ENCODE measurements at regions not wholly inside any gene's neighbourhood (a gene's known extent, or its start where the extent isn't known, plus 50 kb on each side); places are given as distances from the start of the nearest gene placed in this dataset.

GRCh38 chr10:130341356-130341755 is 205.2 kb downstream of the GLRX3 start:
- ATAC-seq (ENCODE audit: low read depth) (no peak), DNase-seq (no peak)
- BruUV-seq (replicated peaks) = no TSS peak
- TF ChIP-seq POLR2A (IDR thresholded peaks at IDR 0.05; ENCODE audit: low read depth, low read length) (no peak), RFX5 (IDR thresholded peaks at IDR 0.05; ENCODE audit: low read depth, low read length) (no peak), CHD1 (IDR thresholded peaks at IDR 0.05; ENCODE audit: low read depth, low read length) (no peak), MXI1 (IDR thresholded peaks at IDR 0.05; ENCODE audit: borderline replicate concordance, low read depth, low read length) (no peak), BHLHE40 (IDR thresholded peaks at IDR 0.05; ENCODE audit: low read depth, low read length) (no peak)
- Histone ChIP-seq H2BK120ac (ENCODE audit: low read depth, low read length) (no peak overlapping the region), H3K9me1 (ENCODE audit: insufficient read depth, low read length) (no peaks in the 10 kb centered on the region), H3K18ac (ENCODE audit: low read depth, low read length) (no peak overlapping the region), H4K20me1 (ENCODE audit: insufficient read depth, low read length) (no peaks in the 10 kb centered on the region), H3K4ac (ENCODE audit: low read depth, low read length) (no peak overlapping the region), H2AK9ac (replicated peaks; ENCODE audit: low read depth, low read length, poor library complexity) (no peak overlapping the region), H3K4me3 (ENCODE audit: insufficient read depth, low read depth, low read length) (no peak overlapping the region), H3K36me3 (ENCODE audit: control insufficient read depth, insufficient read depth, low read length) (no peaks in the 10 kb centered on the region), H2AK5ac (ENCODE audit: low read depth, low read length) (no peak overlapping the region), H2BK5ac (ENCODE audit: low read depth, low read length, poor library complexity, severe bottlenecking) (no peak overlapping the region), H3K4me1 (ENCODE audit: control insufficient read depth, insufficient read depth, low read length) (no peaks in the 10 kb centered on the region), H3K9ac (ENCODE audit: low read depth, low read length) (no peak overlapping the region), H4K8ac (ENCODE audit: low read depth in 2 of 2, low read length in 2 of 2) (no peak overlapping the region), H2BK20ac (ENCODE audit: low read depth, low read length) (no peak overlapping the region), H3K56ac (ENCODE audit: extremely low read depth, insufficient read depth, low read length) (no peak overlapping the region), H3K14ac (replicated peaks; ENCODE audit: low read depth, low read length) (no peak overlapping the region), H2AFZ (replicated peaks; ENCODE audit: low read length, poor library complexity) (no peak overlapping the region), H3K23ac (ENCODE audit: low read depth, low read length) (no peak overlapping the region), H3K79me1 (ENCODE audit: low read depth in 1 of 2, low read length in 2 of 2) (no peaks in the 10 kb centered on the region), H2BK15ac (ENCODE audit: low read depth, low read length) (no peak overlapping the region), H3K27me3 (ENCODE audit: control insufficient read depth, insufficient read depth, low read length) (no peaks in the 10 kb centered on the region), H4K91ac (ENCODE audit: insufficient read depth, low read depth, low read length) (no peak overlapping the region), H3K9me3 (ENCODE audit: control insufficient read depth, insufficient read depth, low read length) (peaks cover 46% of the 10 kb centered on the region), H3K4me2 (ENCODE audit: low read depth, low read length) (no peak overlapping the region), H3K27ac (ENCODE audit: insufficient read depth, low read length) (no peak overlapping the region), H4K5ac (ENCODE audit: low read depth, low read length) (no peak overlapping the region)
- dilution Hi-C loops (cut with HindIII; ENCODE audit: low sequenced_read_pairs, unreplicated experiment) = no loop called here
- POLR2A ChIA-PET (ENCODE audit: unreplicated experiment) = no interaction called here
- intact Hi-C loops (cut with micrococcal nuclease) = no loop called here
- in situ Hi-C loops (cut with MboI; ENCODE audit: low sequenced_read_pairs) = no loop called here
- CTCF ChIA-PET = no interaction called here
- WGBS, 2 experiments (ENCODE audit: extremely low coverage in 2 of 2, insufficient read length in 1 of 2) = no CpG with 5 or more reads among the region's 6 CpGs
